ENCODE measurements at regions not wholly inside any gene's neighbourhood (a gene's known extent, or its start where the extent isn't known, plus 50 kb on each side); places are given as distances from the start of the nearest gene placed in this dataset.

GRCh38 chr11:11763796-11764422, 77.9 kb upstream of the USP47 start:
- TF ChIP-seq CTCF (IDR thresholded peaks at IDR 0.05; ENCODE audit: low read depth, low read length) = no peak

GRCh38 chr11:11760838-11761237, 80.9 kb upstream of the USP47 start:
- DNase-seq = no peak
- no peak for TF ChIP-seq CTCF (IDR thresholded peaks at IDR 0.05; ENCODE audit: low read depth, low read length)
- H3K9me3 ChIP-seq = no peaks in the 10 kb centered on the region
- no peaks in the 10 kb centered on the region for H3K36me3 ChIP-seq
- no peaks in the 10 kb centered on the region for H3K4me1 ChIP-seq
- no peak overlapping the region for H3K4me3 ChIP-seq (ENCODE audit: low read depth, low read length)
- peaks cover 4% of the 10 kb centered on the region; the same call in 1 of the 2 replicates for H3K27me3 ChIP-seq

More at GRCh38 chr11:11763796-11764422, 77.9 kb upstream of the USP47 start:
- no peak overlapping the region for H3K4me3 ChIP-seq (ENCODE audit: low read depth, low read length)
- H3K36me3 ChIP-seq = no peaks in the 10 kb centered on the region
- DNase-seq = no peak
- no peaks in the 10 kb centered on the region for H3K27me3 ChIP-seq
- H3K9me3 ChIP-seq = no peaks in the 10 kb centered on the region
- no peaks in the 10 kb centered on the region for H3K4me1 ChIP-seq

GRCh38 chr11:11758603-11759196, 83.1 kb upstream of the USP47 start:
- Histone ChIP-seq H3K4me1 (no peaks in the 10 kb centered on the region), H3K36me3 (no peaks in the 10 kb centered on the region), H3K27me3 (peaks cover 4% of the 10 kb centered on the region), H3K4me3 (ENCODE audit: low read depth, low read length) (no peak overlapping the region), H3K9me3 (no peaks in the 10 kb centered on the region)
- TF ChIP-seq CTCF (IDR thresholded peaks at IDR 0.05; ENCODE audit: low read depth, low read length) = no peak
- DNase-seq = no peak

- TF ChIP-seq CTCF (IDR thresholded peaks at IDR 0.05; ENCODE audit: low read depth, low read length) = no peak
- peaks cover 4% of the 10 kb centered on the region for H3K27me3 ChIP-seq
- H3K9me3 ChIP-seq = no peaks in the 10 kb centered on the region
- no peak for DNase-seq
- no peaks in the 10 kb centered on the region for H3K36me3 ChIP-seq
- no peak overlapping the region for H3K4me3 ChIP-seq (ENCODE audit: low read depth, low read length)
- no peaks in the 10 kb centered on the region for H3K4me1 ChIP-seq
These were observed 83.9 kb upstream of the USP47 start for GRCh38 chr11:11757909-11758308.

GRCh38 chr11:11756718-11757117, 85.1 kb upstream of the USP47 start:
- no peak for TF ChIP-seq CTCF (IDR thresholded peaks at IDR 0.05; ENCODE audit: low read depth, low read length)

GRCh38 chr11:11755871-11756270, 85.9 kb upstream of the USP47 start:
- TF ChIP-seq CTCF (IDR thresholded peaks at IDR 0.05; ENCODE audit: low read depth, low read length) = no peak
- peaks cover 4% of the 10 kb centered on the region for H3K27me3 ChIP-seq
- H3K4me3 ChIP-seq (ENCODE audit: low read depth, low read length) = no peak overlapping the region
- H3K36me3 ChIP-seq = no peaks in the 10 kb centered on the region
- no peaks in the 10 kb centered on the region for H3K4me1 ChIP-seq
- no peak for DNase-seq
- no peaks in the 10 kb centered on the region for H3K9me3 ChIP-seq

More at GRCh38 chr11:11756718-11757117, 85.1 kb upstream of the USP47 start:
- DNase-seq = no peak
- H3K36me3 ChIP-seq = no peaks in the 10 kb centered on the region
- no peaks in the 10 kb centered on the region for H3K9me3 ChIP-seq
- no peak overlapping the region for H3K4me3 ChIP-seq (ENCODE audit: low read depth, low read length)
- peaks cover 4% of the 10 kb centered on the region for H3K27me3 ChIP-seq
- no peaks in the 10 kb centered on the region for H3K4me1 ChIP-seq

Data from BE2C (cell line).